HepG2 (cell line): ENCODE measurements at regions not wholly inside any gene's neighbourhood (a gene's known extent, or its start where the extent isn't known, plus 50 kb on each side); places are given as distances from the start of the nearest gene placed in this dataset.

Experiments
- ATAC-seq: fragments of 200-7000 bp; cut with Tn5 transposase; 3 replicates; pipeline ENCODE4 v1.9.1; 2020; ENCODE audit warnings: mild to moderate bottlenecking, moderate library complexity
- BruUV-seq: library from RNA; stranded (reverse); fragments of 400-500 nt; replicated peaks from 2 replicates; lab custom pipeline; 2021; lab: Mats Ljungman, UMichigan
- CTCF ChIA-PET: fragments of 300-600 bp; formaldehyde crosslinking; extraction: SDS; loops from one replicate; lab custom pipeline; 2021; ENCODE audit warnings: low total read pairs, inconsistent platforms, low intra/inter-chr PET ratio; lab: Yijun Ruan, JAX
- POLR2A ChIA-PET: fragments of 350-600 bp; sonication (Branson Sonifier 250); formaldehyde crosslinking; loops from one replicate; lab custom pipeline; 2020; ENCODE audit warnings: antibody characterized with exemption, inconsistent platforms; lab: Yijun Ruan, JAX
- DNase-seq: peaks from one replicate; pipeline ENCODE4 v3.0.0-alpha.2; 2015; ENCODE audit warnings: low spot score
- FAIRE-seq: peaks from 3 replicates; lab custom pipeline; 2011; peaks lifted over from hg19 to GRCh38; lab: Jason Lieb, UNC
- H2AFZ ChIP-seq: one replicate; pipeline ENCODE4 v1.6.1; 2011; ENCODE audit warnings: low read length, inconsistent platforms
- H3K27ac ChIP-seq: fragments of 300-600 bp; 3 replicates; pipeline ENCODE4 v1.8.0; 2011; ENCODE audit warnings: mixed run types, mild to moderate bottlenecking, mixed read lengths, low read length, inconsistent platforms; ENCODE audit not compliant: insufficient read depth; ENCODE audit errors: extremely low read length
- H3K27me3 ChIP-seq, 2 experiments: fragments of 200-600 bp in 1 of 2; 2 replicates in 1 of 2; 3 replicates in 1 of 2; pipeline versions ENCODE4 v1.6.0 to v1.8.0; 2011; ENCODE audit warnings: low read length in 2 of 2, mild to moderate bottlenecking in 2 of 2, moderate library complexity in 2 of 2, inconsistent platforms in 1 of 2; ENCODE audit not compliant: insufficient read depth in 2 of 2, control insufficient read depth in 1 of 2
- H3K36me3 ChIP-seq, 2 experiments: fragments of 200-600 bp in 1 of 2; replicated peaks in 1 of 2; 2 replicates in 1 of 2; 3 replicates in 1 of 2; pipeline versions ENCODE4 v1.5.1 to v1.8.0; 2011; ENCODE audit warnings: low read length in 2 of 2, inconsistent platforms in 1 of 2; ENCODE audit not compliant: insufficient read depth in 2 of 2, control insufficient read depth in 1 of 2
- H3K4me1 ChIP-seq: 2 replicates; pipeline ENCODE4 v1.5.1; 2012; ENCODE audit warnings: low read length, inconsistent platforms; ENCODE audit not compliant: insufficient read depth
- H3K4me2 ChIP-seq: 2 replicates; pipeline ENCODE4 v1.6.0; 2011; ENCODE audit warnings: low read depth, low read length, inconsistent platforms
- H3K4me3 ChIP-seq, 3 experiments: fragments of 200-600 bp in 1 of 3; sonication (generic), shearing (Covaris generic) in 1 of 3; replicated peaks in 1 of 3; 2 replicates each; pipeline ENCODE4 v1.5.1; 2011 to 2016; ENCODE audit warnings: low read length in 3 of 3, inconsistent platforms in 2 of 3, low read depth in 2 of 3, mild to moderate bottlenecking in 2 of 3, control low read depth in 1 of 3, mixed read lengths in 1 of 3; ENCODE audit not compliant: insufficient read depth in 1 of 3
- H3K79me2 ChIP-seq: one replicate; pipeline ENCODE4 v1.6.1; 2011; ENCODE audit warnings: low read length, inconsistent platforms; ENCODE audit not compliant: insufficient read depth
- H3K9ac ChIP-seq: 2 replicates; pipeline ENCODE4 v1.6.0; 2011; ENCODE audit warnings: mild to moderate bottlenecking, low read depth, low read length, inconsistent platforms; ENCODE audit not compliant: insufficient read depth
- H3K9me3 ChIP-seq: 2 replicates; pipeline ENCODE4 v1.5.1; 2012; ENCODE audit warnings: mild to moderate bottlenecking, low read length
- H4K20me1 ChIP-seq: 2 replicates; pipeline ENCODE4 v1.6.0; 2011; ENCODE audit warnings: inconsistent platforms, mild to moderate bottlenecking, low read length, moderate library complexity; ENCODE audit not compliant: insufficient read depth
- ATF1 ChIP-seq: IDR thresholded peaks from 2 replicates; pipeline ENCODE4 v1.6.1; 2016; ENCODE audit warnings: mild to moderate bottlenecking, control low read depth
- CREB1 ChIP-seq, 2 experiments: fragments of 450-650 bp in 1 of 2; IDR thresholded peaks; 2 replicates each; pipeline ENCODE4 v1.6.1; 2016 to 2017; ENCODE audit warnings: control low read depth in 1 of 2, mild to moderate bottlenecking in 1 of 2, missing compliant biosample characterization in 1 of 2, missing genetic modification characterization in 1 of 2
- EED ChIP-seq: sonication (generic); formaldehyde crosslinking; IDR thresholded peaks from 2 replicates; pipeline ENCODE4 v1.5.0; 2020; ENCODE audit warnings: mild to moderate bottlenecking, missing genetic modification reagents
- ELF1 ChIP-seq: sonication (generic); formaldehyde crosslinking; IDR thresholded peaks from 2 replicates; pipeline ENCODE4 v1.4.0; 2020; ENCODE audit warnings: missing genetic modification reagents
- ETV6 ChIP-seq: sonication (generic); formaldehyde crosslinking; conservative IDR thresholded peaks from 2 replicates; pipeline ENCODE4 v1.4.0; 2020; ENCODE audit warnings: missing genetic modification reagents
- IRF2 ChIP-seq: IDR thresholded peaks from 2 replicates; pipeline ENCODE4 v1.6.1; 2018; ENCODE audit warnings: missing genetic modification reagents, missing compliant biosample characterization
- ISX ChIP-seq: sonication (generic); formaldehyde crosslinking; conservative IDR thresholded peaks from 2 replicates; pipeline ENCODE4 v1.5.0; 2020; ENCODE audit warnings: missing genetic modification reagents
- KAT2B ChIP-seq: fragments of 150-350 bp; IDR thresholded peaks from 2 replicates; pipeline ENCODE4 v1.6.1; 2014; ENCODE audit warnings: low read depth, low read length, borderline replicate concordance
- KLF6 ChIP-seq: IDR thresholded peaks from 2 replicates; pipeline ENCODE4 v1.8.0; 2016; ENCODE audit warnings: missing biosample characterization, missing genetic modification reagents
- TSC22D2 ChIP-seq: sonication (generic); formaldehyde crosslinking; IDR thresholded peaks from 2 replicates; pipeline ENCODE4 v1.5.1; 2020; ENCODE audit warnings: missing genetic modification reagents, mild to moderate bottlenecking, borderline replicate concordance
- ZNF10 ChIP-seq: sonication (generic); formaldehyde crosslinking; IDR thresholded peaks from 2 replicates; pipeline ENCODE4 v1.4.0; 2020; ENCODE audit warnings: mild to moderate bottlenecking, low read depth, missing genetic modification reagents, borderline replicate concordance
- ZNF264 ChIP-seq: sonication (generic); formaldehyde crosslinking; IDR thresholded peaks from 2 replicates; pipeline ENCODE4 v1.4.0; 2020; ENCODE audit warnings: missing genetic modification reagents
- ZNF275 ChIP-seq: sonication (generic); formaldehyde crosslinking; IDR thresholded peaks from 2 replicates; pipeline ENCODE4 v1.8.0; 2022; ENCODE audit warnings: missing genetic modification reagents, mild to moderate bottlenecking, inconsistent platforms, borderline replicate concordance
- ZNF441 ChIP-seq: sonication (generic); formaldehyde crosslinking; IDR thresholded peaks from 2 replicates; pipeline ENCODE4 v1.7.0; 2021; ENCODE audit warnings: missing genetic modification reagents, borderline replicate concordance
- ZNF446 ChIP-seq: sonication (generic); formaldehyde crosslinking; IDR thresholded peaks from 2 replicates; pipeline ENCODE4 v1.5.0; 2020; ENCODE audit warnings: mild to moderate bottlenecking, missing genetic modification reagents
- ZNF556 ChIP-seq: sonication (generic); formaldehyde crosslinking; IDR thresholded peaks from 2 replicates; pipeline ENCODE4 v1.4.0; 2020; ENCODE audit warnings: mild to moderate bottlenecking, missing genetic modification reagents, borderline replicate concordance
- ZNF563 ChIP-seq: sonication (generic); formaldehyde crosslinking; IDR thresholded peaks from 2 replicates; pipeline ENCODE4 v1.8.0; 2022; ENCODE audit warnings: mild to moderate bottlenecking, moderate library complexity, missing genetic modification reagents
- WGBS: methylation state at CpG from one replicate; pipeline ENCODE4 v1.1.6; 2017; ENCODE audit warnings: low lambda C conversion rate; 5-methylcytosine and 5-hydroxymethylcytosine counted together
- in situ Hi-C: cut with HindIII; loops from 2 replicates; pipeline ENCODE4 v1.10.0; 2017; ENCODE audit warnings: low pct_unique_long_range_greater_than_20kb; ENCODE audit not compliant: extremely low pct_ligation_motif_present
- intact Hi-C: fragments of 100-400 bp; cut with micrococcal nuclease; formaldehyde crosslinking; loops from one replicate; pipeline ENCODE4 v1.10.0; 2022; ENCODE audit not compliant: unreplicated experiment
- TF ChIP-seq, protein P1 (sequence below): sonication (generic); formaldehyde crosslinking; IDR thresholded peaks from 2 replicates; pipeline ENCODE4 v1.8.0; 2022; ENCODE audit warnings: mild to moderate bottlenecking, missing genetic modification reagents, moderate library complexity
- TF ChIP-seq, protein P2 (sequence below): sonication (generic); formaldehyde crosslinking; IDR thresholded peaks from 2 replicates; pipeline ENCODE4 v1.5.0; 2020; ENCODE audit warnings: mild to moderate bottlenecking, missing genetic modification reagents

DNA sequence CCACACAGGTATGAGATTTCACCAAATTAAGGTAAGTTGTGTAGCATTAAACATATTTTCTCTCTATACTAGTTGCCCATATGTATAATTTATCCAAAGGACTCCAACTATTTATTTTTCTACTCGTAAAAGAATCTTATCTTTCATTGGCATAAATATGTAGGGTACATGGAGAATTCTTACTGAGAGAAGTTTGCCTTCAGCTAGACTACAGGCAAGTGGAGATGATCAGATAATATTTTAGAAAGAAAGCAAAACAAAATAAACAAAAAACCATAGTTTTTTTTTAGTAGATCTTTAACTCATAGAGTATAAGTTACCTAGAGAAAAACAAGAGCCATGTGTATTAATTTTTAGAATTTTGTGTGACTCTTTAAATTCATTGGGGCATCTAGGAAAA is 743.1 kb upstream of the ARRDC3 start:
- in situ Hi-C loops (no loop called here), intact Hi-C loops (no loop called here)
- ATAC-seq = no peak
- TF ChIP-seq ZNF10 (CRISPR knock-in tag) (no peak), ZNF441 (CRISPR knock-in tag) (no peak), ZNF446 (no peak), KLF6 (CRISPR knock-in tag) (no peak), ZNF264 (CRISPR knock-in tag) (no peak), TSC22D2 (CRISPR knock-in tag) (no peak), ZNF556 (no peak), KAT2B (no peak), ELF1 (no peak), IRF2 (no peak), CREB1 (IDR thresholded peaks at IDR 0.05) (no peak), CREB1 (CRISPR knock-in tag; IDR thresholded peaks at IDR 0.05) (no peak), ZNF275 (no peak), ZNF563 (no peak), ISX (CRISPR knock-in tag) (no peak), EED (CRISPR knock-in tag) (no peak), ATF1 (CRISPR knock-in tag) (no peak), ETV6 (CRISPR knock-in tag) (no peak)
- TF ChIP-seq, protein P1, sequence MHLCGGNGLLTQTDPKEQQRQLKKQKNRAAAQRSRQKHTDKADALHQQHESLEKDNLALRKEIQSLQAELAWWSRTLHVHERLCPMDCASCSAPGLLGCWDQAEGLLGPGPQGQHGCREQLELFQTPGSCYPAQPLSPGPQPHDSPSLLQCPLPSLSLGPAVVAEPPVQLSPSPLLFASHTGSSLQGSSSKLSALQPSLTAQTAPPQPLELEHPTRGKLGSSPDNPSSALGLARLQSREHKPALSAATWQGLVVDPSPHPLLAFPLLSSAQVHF (CRISPR knock-in tag) = no peak
- TF ChIP-seq, protein P2, sequence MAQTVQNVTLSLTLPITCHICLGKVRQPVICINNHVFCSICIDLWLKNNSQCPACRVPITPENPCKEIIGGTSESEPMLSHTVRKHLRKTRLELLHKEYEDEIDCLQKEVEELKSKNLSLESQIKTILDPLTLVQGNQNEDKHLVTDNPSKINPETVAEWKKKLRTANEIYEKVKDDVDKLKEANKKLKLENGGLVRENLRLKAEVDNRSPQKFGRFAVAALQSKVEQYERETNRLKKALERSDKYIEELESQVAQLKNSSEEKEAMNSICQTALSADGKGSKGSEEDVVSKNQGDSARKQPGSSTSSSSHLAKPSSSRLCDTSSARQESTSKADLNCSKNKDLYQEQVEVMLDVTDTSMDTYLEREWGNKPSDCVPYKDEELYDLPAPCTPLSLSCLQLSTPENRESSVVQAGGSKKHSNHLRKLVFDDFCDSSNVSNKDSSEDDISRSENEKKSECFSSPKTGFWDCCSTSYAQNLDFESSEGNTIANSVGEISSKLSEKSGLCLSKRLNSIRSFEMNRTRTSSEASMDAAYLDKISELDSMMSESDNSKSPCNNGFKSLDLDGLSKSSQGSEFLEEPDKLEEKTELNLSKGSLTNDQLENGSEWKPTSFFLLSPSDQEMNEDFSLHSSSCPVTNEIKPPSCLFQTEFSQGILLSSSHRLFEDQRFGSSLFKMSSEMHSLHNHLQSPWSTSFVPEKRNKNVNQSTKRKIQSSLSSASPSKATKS (CRISPR knock-in tag) = no peak
- Histone ChIP-seq H3K4me2 (no peak overlapping the region), H3K27ac (no peak overlapping the region), H3K4me1 (no peaks in the 10 kb centered on the region), H3K36me3 (no peaks in the 10 kb centered on the region), H3K79me2 (no peaks in the 10 kb centered on the region), H3K4me3 (no peak overlapping the region), H2AFZ (no peak overlapping the region), H3K27me3 (no peaks in the 10 kb centered on the region), H3K9ac (no peak overlapping the region), H3K9me3 (no peaks in the 10 kb centered on the region), H4K20me1 (no peaks in the 10 kb centered on the region)
- FAIRE-seq = no peak
- whole genome bisulfite sequencing = 0% methylated on average over 1 of the region's 1 CpG
- BruUV-seq = no TSS peak
- DNase-seq = no peak
- POLR2A ChIA-PET = no interaction called here
- CTCF ChIA-PET = no interaction called here
